Fibroblast of lung (primary cell): ENCODE measurements at regions not wholly inside any gene's neighbourhood (a gene's known extent, or its start where the extent isn't known, plus 50 kb on each side); places are given as distances from the start of the nearest gene placed in this dataset.
A peak's percentile ranks its signal among the peaks of the same experiment; 100 is the strongest.

Experiments
- DNase-seq, 2 donors: peaks; one replicate each; pipeline versions ENCODE4 v3.0.0 to v3.0.0-alpha.2; 2010; ENCODE audit warnings: low read depth in 2 of 2
- H2AFZ ChIP-seq: 2 replicates; pipeline ENCODE4 v1.5.1; 2012; ENCODE audit warnings: low read length, control low read depth, inconsistent platforms
- H3K27ac ChIP-seq: 2 replicates; pipeline ENCODE4 v1.5.1; 2011; ENCODE audit warnings: low read length, control low read depth; ENCODE audit not compliant: insufficient read depth
- H3K27me3 ChIP-seq: 2 replicates; pipeline ENCODE4 v1.5.1; 2011; ENCODE audit warnings: mild to moderate bottlenecking, low read length; ENCODE audit not compliant: control insufficient read depth, insufficient read depth
- H3K36me3 ChIP-seq: 2 replicates; pipeline ENCODE4 v1.5.1; 2011; ENCODE audit warnings: low read length; ENCODE audit not compliant: control insufficient read depth, insufficient read depth
- H3K4me1 ChIP-seq: 2 replicates; pipeline ENCODE4 v1.5.1; 2011; ENCODE audit warnings: low read length; ENCODE audit not compliant: control insufficient read depth, insufficient read depth; ENCODE audit errors: extremely low read depth
- H3K4me2 ChIP-seq: 2 replicates; pipeline ENCODE4 v1.5.1; 2011; ENCODE audit warnings: low read length, control low read depth; ENCODE audit not compliant: insufficient read depth; ENCODE audit errors: extremely low read depth
- H3K4me3 ChIP-seq, 4 experiments: fragments of 200-600 bp in 1 of 4; sonication (generic) in 1 of 4; replicated peaks in 1 of 4; 2 replicates each; pipeline ENCODE4 v1.5.1; 2011 to 2016; ENCODE audit warnings: low read length in 4 of 4, low read depth in 3 of 4, mild to moderate bottlenecking in 3 of 4, control low read depth in 2 of 4, inconsistent platforms in 1 of 4, mixed read lengths in 1 of 4; ENCODE audit not compliant: insufficient read depth in 1 of 4; ENCODE audit errors: control extremely low read depth in 1 of 4
- H3K79me2 ChIP-seq: 2 replicates; pipeline ENCODE4 v1.5.1; 2012; ENCODE audit warnings: mild to moderate bottlenecking, low read length, inconsistent platforms; ENCODE audit not compliant: control insufficient read depth, insufficient read depth
- H3K9ac ChIP-seq: 2 replicates; pipeline ENCODE4 v1.5.1; 2011; ENCODE audit warnings: mild to moderate bottlenecking, low read length, control low read depth; ENCODE audit not compliant: insufficient read depth
- H3K9me3 ChIP-seq: 2 replicates; pipeline ENCODE4 v1.5.1; 2012; ENCODE audit warnings: low read depth, low read length; ENCODE audit not compliant: control insufficient read depth, insufficient read depth
- H4K20me1 ChIP-seq: 2 replicates; pipeline ENCODE4 v1.5.1; 2011; ENCODE audit warnings: low read length; ENCODE audit not compliant: control insufficient read depth, insufficient read depth; ENCODE audit errors: extremely low read depth
- CTCF ChIP-seq, 2 donors: IDR thresholded peaks in 1 of 2; conservative IDR thresholded peaks in 1 of 2; 1 replicate in 1 of 2; 2 replicates in 1 of 2; pipeline ENCODE4 v1.5.1; 2011 to 2012; ENCODE audit warnings: low read length in 2 of 2, control low read depth in 1 of 2, inconsistent platforms in 1 of 2, low read depth in 1 of 2, mild to moderate bottlenecking in 1 of 2
- EZH2 ChIP-seq: IDR thresholded peaks from 2 replicates; pipeline ENCODE4 v1.5.1; 2012; ENCODE audit warnings: low read length, control low read depth, mild to moderate bottlenecking; ENCODE audit errors: missing control alignments

- Histone ChIP-seq H3K36me3 (no peaks in the 10 kb centered on the region), H3K79me2 (no peaks in the 10 kb centered on the region), H2AFZ (no peak overlapping the region), H3K27me3 (no peaks in the 10 kb centered on the region), H3K4me1 (no peaks in the 10 kb centered on the region), H3K27ac (no peak overlapping the region), H3K9ac (no peak overlapping the region), H3K4me2 (no peak overlapping the region), H4K20me1 (no peaks in the 10 kb centered on the region), H3K4me3 (no peak overlapping the region), H3K9me3 (no peaks in the 10 kb centered on the region)
- TF ChIP-seq CTCF (conservative IDR thresholded peaks at IDR 0.05 in 1 of 2, IDR thresholded peaks at IDR 0.05 in 1 of 2; ENCODE audit: low read depth in 1 of 2, low read length in 2 of 2) (no peak), EZH2 (no peak)
- no peak for DNase-seq
Measured at GRCh38 chr3:177300842-177301241, 103.6 kb upstream of the TBL1XR1 start.

- H3K4me2 ChIP-seq, result no peak overlapping the region
- no peaks in the 10 kb centered on the region for H3K27me3 ChIP-seq
- H3K9ac ChIP-seq, result no peak overlapping the region
Measured at GRCh38 chr3:177306252-177306651, 109.0 kb upstream of the TBL1XR1 start.

GRCh38 chr3:177307391-177307790 is 110.1 kb upstream of the TBL1XR1 start:
- H3K36me3 ChIP-seq, result no peaks in the 10 kb centered on the region
- no peak overlapping the region for H3K4me3 ChIP-seq
- H3K9ac ChIP-seq, result no peak overlapping the region
- H3K4me2 ChIP-seq, result no peak overlapping the region
- no peak overlapping the region for H2AFZ ChIP-seq
- H3K9me3 ChIP-seq, result no peaks in the 10 kb centered on the region
- no peak for TF ChIP-seq CTCF (conservative IDR thresholded peaks at IDR 0.05 in 1 of 2, IDR thresholded peaks at IDR 0.05 in 1 of 2; ENCODE audit: low read depth in 1 of 2, low read length in 2 of 2)
- no peak for TF ChIP-seq EZH2
- H3K4me1 ChIP-seq, result no peaks in the 10 kb centered on the region
- H3K79me2 ChIP-seq, result no peaks in the 10 kb centered on the region
- no peak for DNase-seq
- no peak overlapping the region for H3K27ac ChIP-seq
- no peaks in the 10 kb centered on the region for H3K27me3 ChIP-seq
- no peaks in the 10 kb centered on the region for H4K20me1 ChIP-seq

More at GRCh38 chr3:177306252-177306651, 109.0 kb upstream of the TBL1XR1 start:
- peak; percentile 51 to 61 for DNase-seq
- H3K4me1 ChIP-seq, result no peaks in the 10 kb centered on the region
- TF ChIP-seq EZH2, result no peak
- no peak for TF ChIP-seq CTCF (conservative IDR thresholded peaks at IDR 0.05 in 1 of 2, IDR thresholded peaks at IDR 0.05 in 1 of 2; ENCODE audit: low read depth in 1 of 2, low read length in 2 of 2)
- no peak overlapping the region for H2AFZ ChIP-seq
- H3K36me3 ChIP-seq, result no peaks in the 10 kb centered on the region
- H3K4me3 ChIP-seq, result no peak overlapping the region
- no peaks in the 10 kb centered on the region for H3K9me3 ChIP-seq
- H3K79me2 ChIP-seq, result no peaks in the 10 kb centered on the region
- H3K27ac ChIP-seq, result no peak overlapping the region
- no peaks in the 10 kb centered on the region for H4K20me1 ChIP-seq
